ENCODE measurements at regions not wholly inside any gene's neighbourhood (a gene's known extent, or its start where the extent isn't known, plus 50 kb on each side); places are given as distances from the start of the nearest gene placed in this dataset.

DNA sequence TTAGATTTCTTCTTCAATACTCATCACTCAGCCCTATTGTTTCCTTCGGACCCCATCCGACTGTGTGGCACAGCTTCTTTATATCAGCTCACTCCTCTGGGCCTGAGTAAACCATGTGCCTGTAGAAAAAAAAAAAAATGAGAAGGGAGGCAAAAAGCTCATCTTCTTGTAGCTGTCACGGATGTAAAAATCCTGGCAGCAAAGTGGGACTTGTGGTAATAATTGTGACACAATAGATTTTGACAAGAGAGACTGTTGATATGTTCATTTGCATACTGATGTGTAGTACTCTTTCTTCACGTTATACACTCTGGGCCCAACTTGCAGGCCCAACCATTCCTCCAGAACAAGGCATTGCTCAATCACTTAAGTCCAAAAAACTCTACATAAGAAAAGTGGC is 270.0 kb upstream of the SMIM21 start:
- TF ChIP-seq, protein P1, sequence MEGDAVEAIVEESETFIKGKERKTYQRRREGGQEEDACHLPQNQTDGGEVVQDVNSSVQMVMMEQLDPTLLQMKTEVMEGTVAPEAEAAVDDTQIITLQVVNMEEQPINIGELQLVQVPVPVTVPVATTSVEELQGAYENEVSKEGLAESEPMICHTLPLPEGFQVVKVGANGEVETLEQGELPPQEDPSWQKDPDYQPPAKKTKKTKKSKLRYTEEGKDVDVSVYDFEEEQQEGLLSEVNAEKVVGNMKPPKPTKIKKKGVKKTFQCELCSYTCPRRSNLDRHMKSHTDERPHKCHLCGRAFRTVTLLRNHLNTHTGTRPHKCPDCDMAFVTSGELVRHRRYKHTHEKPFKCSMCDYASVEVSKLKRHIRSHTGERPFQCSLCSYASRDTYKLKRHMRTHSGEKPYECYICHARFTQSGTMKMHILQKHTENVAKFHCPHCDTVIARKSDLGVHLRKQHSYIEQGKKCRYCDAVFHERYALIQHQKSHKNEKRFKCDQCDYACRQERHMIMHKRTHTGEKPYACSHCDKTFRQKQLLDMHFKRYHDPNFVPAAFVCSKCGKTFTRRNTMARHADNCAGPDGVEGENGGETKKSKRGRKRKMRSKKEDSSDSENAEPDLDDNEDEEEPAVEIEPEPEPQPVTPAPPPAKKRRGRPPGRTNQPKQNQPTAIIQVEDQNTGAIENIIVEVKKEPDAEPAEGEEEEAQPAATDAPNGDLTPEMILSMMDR (IDR thresholded peaks at IDR 0.05), result no peak
- no peak for TF ChIP-seq POLR2A (IDR thresholded peaks at IDR 0.05)
